ENCODE measurements at regions not wholly inside any gene's neighbourhood (a gene's known extent, or its start where the extent isn't known, plus 50 kb on each side); places are given as distances from the start of the nearest gene placed in this dataset.

GRCh38 chr11:80746300-80746699 is 1305.5 kb upstream of the TENM4 start:
- Histone ChIP-seq H3K27me3 (no peaks in the 10 kb centered on the region), H3K4me3 (no peak overlapping the region), H3K9me3 (no peaks in the 10 kb centered on the region), H3K27ac (no peak overlapping the region), H3K4me1 (no peaks in the 10 kb centered on the region), H3K36me3 (no peaks in the 10 kb centered on the region)
- intact Hi-C loops (cut with DNase I): no loop called here
- no peak for TF ChIP-seq POLR2AphosphoS5 (IDR thresholded peaks at IDR 0.05)
- no peak for TF ChIP-seq CTCF (IDR thresholded peaks at IDR 0.05)
- TF ChIP-seq EP300 (IDR thresholded peaks at IDR 0.05): no peak
- no peak for TF ChIP-seq POLR2A (IDR thresholded peaks at IDR 0.05)
- WGBS, 2 donors: 85 to 88% methylated on average over 4 of the region's 4 CpGs
- no peak for DNase-seq

- TF ChIP-seq EP300 (IDR thresholded peaks at IDR 0.05) (no peak), CTCF (IDR thresholded peaks at IDR 0.05) (no peak), POLR2AphosphoS5 (IDR thresholded peaks at IDR 0.05) (no peak), POLR2A (IDR thresholded peaks at IDR 0.05) (no peak)
- no peaks in the 10 kb centered on the region for H3K36me3 ChIP-seq
- no peak overlapping the region for H3K27ac ChIP-seq
- no peaks in the 10 kb centered on the region for H3K27me3 ChIP-seq
- WGBS, 2 donors: 89 to 95% methylated on average over 4 of the region's 4 CpGs
- no peaks in the 10 kb centered on the region for H3K9me3 ChIP-seq
- no peak for DNase-seq
- no peak overlapping the region for H3K4me3 ChIP-seq
- no peaks in the 10 kb centered on the region for H3K4me1 ChIP-seq
- intact Hi-C loops (cut with DNase I): no loop called here
These were observed 1304.6 kb upstream of the TENM4 start for GRCh38 chr11:80745416-80745815.

- Histone ChIP-seq H3K4me3 (no peak overlapping the region), H3K4me1 (no peaks in the 10 kb centered on the region), H3K36me3 (no peaks in the 10 kb centered on the region), H3K9me3 (no peaks in the 10 kb centered on the region), H3K27ac (no peak overlapping the region), H3K27me3 (no peaks in the 10 kb centered on the region)
- TF ChIP-seq POLR2A (IDR thresholded peaks at IDR 0.05) (no peak), POLR2AphosphoS5 (IDR thresholded peaks at IDR 0.05) (no peak), CTCF (IDR thresholded peaks at IDR 0.05) (no peak), EP300 (IDR thresholded peaks at IDR 0.05) (no peak)
- WGBS, 2 donors: 92 to 98% methylated on average over 2 of the region's 2 CpGs
- no peak for DNase-seq
- intact Hi-C loops (cut with DNase I): no loop called here
These were observed 1293.0 kb upstream of the TENM4 start for GRCh38 chr11:80733790-80734189.

GRCh38 chr11:80733361-80733760 is 1292.5 kb upstream of the TENM4 start:
- Histone ChIP-seq H3K4me3 (no peak overlapping the region), H3K4me1 (no peaks in the 10 kb centered on the region), H3K27me3 (no peaks in the 10 kb centered on the region), H3K9me3 (no peaks in the 10 kb centered on the region), H3K36me3 (no peaks in the 10 kb centered on the region), H3K27ac (no peak overlapping the region)
- intact Hi-C loops (cut with DNase I): no loop called here
- DNase-seq: no peak
- 96 to 97% methylated on average over 3 of the region's 3 CpGs for WGBS, 2 donors
- no peak for TF ChIP-seq POLR2A (IDR thresholded peaks at IDR 0.05)
- no peak for TF ChIP-seq CTCF (IDR thresholded peaks at IDR 0.05)
- TF ChIP-seq POLR2AphosphoS5 (IDR thresholded peaks at IDR 0.05): no peak
- no peak for TF ChIP-seq EP300 (IDR thresholded peaks at IDR 0.05)

- DNase-seq: no peak
- H3K9me3 ChIP-seq: no peaks in the 10 kb centered on the region
- whole genome bisulfite sequencing, 2 donors: 8 to 13% methylated on average over 3 of the region's 3 CpGs
- no peak overlapping the region for H3K4me3 ChIP-seq
- H3K27ac ChIP-seq: no peak overlapping the region
- no peaks in the 10 kb centered on the region for H3K36me3 ChIP-seq
- no peaks in the 10 kb centered on the region for H3K4me1 ChIP-seq
- no peaks in the 10 kb centered on the region for H3K27me3 ChIP-seq
- TF ChIP-seq POLR2AphosphoS5 (IDR thresholded peaks at IDR 0.05) (no peak), CTCF (IDR thresholded peaks at IDR 0.05) (no peak), POLR2A (IDR thresholded peaks at IDR 0.05) (no peak), EP300 (IDR thresholded peaks at IDR 0.05) (no peak)
- intact Hi-C loops (cut with DNase I): no loop called here
These were observed 1286.5 kb upstream of the TENM4 start for GRCh38 chr11:80727315-80727714.

Measured in sigmoid colon (tissue), 6 donors.